HEK293 (cell line): ENCODE measurements at regions not wholly inside any gene's neighbourhood (a gene's known extent, or its start where the extent isn't known, plus 50 kb on each side); places are given as distances from the start of the nearest gene placed in this dataset.

ENCODE experiments used
- CTCF ChIA-PET: fragments of 350-600 bp; formaldehyde crosslinking; extraction: SDS; loops from one replicate; lab custom pipeline; 2021; ENCODE audit warnings: antibody characterized with exemption; lab: Yijun Ruan, JAX
- POLR2A ChIA-PET: fragments of 300-600 bp; formaldehyde crosslinking; extraction: SDS; loops from one replicate; lab custom pipeline; 2020; ENCODE audit warnings: antibody characterized with exemption, inconsistent platforms; lab: Yijun Ruan, JAX
- H3K27ac ChIP-seq: fragments of 200-500 bp; sonication (Bioruptor generic); 2 replicates; pipeline ENCODE4 v1.5.1; 2014; ENCODE audit warnings: low read depth, low read length, control low read depth, inconsistent platforms; ENCODE audit errors: extremely low read depth
- H3K36me3 ChIP-seq, 2 experiments: fragments of 200-500 bp in 1 of 2; sonication (Bioruptor generic) in 1 of 2; 1 replicate in 1 of 2; 2 replicates in 1 of 2; pipeline ENCODE4 v1.5.1; 2014 to 2017; ENCODE audit warnings: inconsistent platforms in 2 of 2, low read length in 2 of 2; ENCODE audit not compliant: control insufficient read depth in 2 of 2, insufficient read depth in 1 of 2
- H3K4me1 ChIP-seq: fragments of 200-500 bp; sonication (Bioruptor generic); 2 replicates; pipeline ENCODE4 v1.5.1; 2014; ENCODE audit warnings: mild to moderate bottlenecking, low read length, inconsistent platforms; ENCODE audit not compliant: control insufficient read depth, insufficient read depth
- H3K4me3 ChIP-seq: 2 replicates; pipeline ENCODE4 v1.5.1; 2011; ENCODE audit warnings: low read depth, mild to moderate bottlenecking, control low read depth, low read length, moderate library complexity
- H3K9me3 ChIP-seq: fragments of 200-500 bp; sonication (Bioruptor generic); 2 replicates; pipeline ENCODE4 v1.5.1; 2014; ENCODE audit warnings: low read depth, low read length, inconsistent platforms; ENCODE audit not compliant: control insufficient read depth, insufficient read depth
- GLI4 ChIP-seq: fragments of 450-650 bp; formaldehyde crosslinking; IDR thresholded peaks from 2 replicates; pipeline ENCODE4 v1.5.1; 2016; ENCODE audit warnings: missing biosample characterization, missing genetic modification characterization
- PRDM10 ChIP-seq: fragments of 450-650 bp; formaldehyde crosslinking; IDR thresholded peaks from 2 replicates; pipeline ENCODE4 v1.5.1; 2016; ENCODE audit warnings: missing biosample characterization, missing genetic modification characterization
- TSHZ1 ChIP-seq: fragments of 450-650 bp; formaldehyde crosslinking; IDR thresholded peaks from 2 replicates; pipeline ENCODE4 v1.5.1; 2016; ENCODE audit warnings: missing biosample characterization, missing genetic modification characterization, borderline replicate concordance
- YY2 ChIP-seq: fragments of 450-650 bp; formaldehyde crosslinking; IDR thresholded peaks from 2 replicates; pipeline ENCODE4 v1.5.1; 2016; ENCODE audit warnings: missing biosample characterization, missing genetic modification characterization
- ZBTB48 ChIP-seq: fragments of 450-650 bp; formaldehyde crosslinking; IDR thresholded peaks from 2 replicates; pipeline ENCODE4 v1.5.1; 2016; ENCODE audit warnings: missing biosample characterization, missing genetic modification characterization
- ZNF202 ChIP-seq: fragments of 450-650 bp; formaldehyde crosslinking; IDR thresholded peaks from 2 replicates; pipeline ENCODE4 v1.5.1; 2016; ENCODE audit warnings: missing biosample characterization, missing genetic modification characterization, borderline replicate concordance
- ZNF311 ChIP-seq: fragments of 450-650 bp; formaldehyde crosslinking; IDR thresholded peaks from 2 replicates; pipeline ENCODE4 v1.5.1; 2017; ENCODE audit warnings: missing biosample characterization, missing genetic modification characterization, borderline replicate concordance
- ZNF350 ChIP-seq: fragments of 450-650 bp; formaldehyde crosslinking; IDR thresholded peaks from 2 replicates; pipeline ENCODE4 v1.5.0; 2017; ENCODE audit warnings: missing biosample characterization, mild to moderate bottlenecking, missing genetic modification characterization
- ZNF354C ChIP-seq: fragments of 450-650 bp; formaldehyde crosslinking; IDR thresholded peaks from 2 replicates; pipeline ENCODE4 v1.5.1; 2016; ENCODE audit warnings: missing biosample characterization, missing genetic modification characterization, low read depth, borderline replicate concordance
- ZNF501 ChIP-seq: fragments of 450-650 bp; formaldehyde crosslinking; IDR thresholded peaks from 2 replicates; pipeline ENCODE4 v1.5.1; 2016; ENCODE audit warnings: missing biosample characterization, missing genetic modification characterization
- ZNF558 ChIP-seq: fragments of 450-650 bp; formaldehyde crosslinking; IDR thresholded peaks from 2 replicates; pipeline ENCODE4 v1.5.1; 2016; ENCODE audit warnings: missing biosample characterization, missing genetic modification characterization
- ZNF639 ChIP-seq: fragments of 450-650 bp; formaldehyde crosslinking; IDR thresholded peaks from 2 replicates; pipeline ENCODE4 v1.5.1; 2016; ENCODE audit warnings: missing biosample characterization, missing genetic modification characterization
- ZNF660 ChIP-seq: fragments of 450-650 bp; IDR thresholded peaks from 2 replicates; pipeline ENCODE4 v1.5.1; 2018; ENCODE audit warnings: missing biosample characterization, mild to moderate bottlenecking, missing genetic modification characterization
- ZNF76 ChIP-seq: fragments of 450-650 bp; formaldehyde crosslinking; IDR thresholded peaks from 2 replicates; pipeline ENCODE4; 2016; ENCODE audit warnings: low read depth, missing biosample characterization, missing genetic modification characterization, borderline replicate concordance
- ZNF843 ChIP-seq: fragments of 450-650 bp; formaldehyde crosslinking; IDR thresholded peaks from 2 replicates; pipeline ENCODE4 v1.5.1; 2016; ENCODE audit warnings: missing biosample characterization, missing genetic modification characterization
- ZSCAN16 ChIP-seq: fragments of 450-650 bp; formaldehyde crosslinking; IDR thresholded peaks from 2 replicates; pipeline ENCODE4 v1.5.1; 2016; ENCODE audit warnings: missing biosample characterization, missing genetic modification characterization
- ZSCAN30 ChIP-seq: fragments of 450-650 bp; IDR thresholded peaks from 2 replicates; pipeline ENCODE4 v1.5.1; 2018; ENCODE audit warnings: missing biosample characterization, mild to moderate bottlenecking, missing genetic modification characterization, moderate library complexity
- TF ChIP-seq, protein P1 (sequence below): fragments of 450-650 bp; formaldehyde crosslinking; IDR thresholded peaks from 2 replicates; pipeline ENCODE4 v1.5.1; 2016; ENCODE audit warnings: missing biosample characterization, missing genetic modification characterization
- TF ChIP-seq, protein P2 (sequence below): fragments of 450-650 bp; formaldehyde crosslinking; IDR thresholded peaks from 2 replicates; pipeline ENCODE4 v1.5.1; 2016; ENCODE audit warnings: missing biosample characterization, missing genetic modification characterization
- TF ChIP-seq, protein P3 (sequence below): fragments of 450-650 bp; formaldehyde crosslinking; IDR thresholded peaks from 2 replicates; pipeline ENCODE4 v1.5.1; 2017; ENCODE audit warnings: missing biosample characterization, missing genetic modification characterization

- ChIA-PET CTCF (interaction anchor here (0.7 to 1.7 kb wide), 4 partner anchors 14 to 180 kb away, joined by 3 to 5 read pairs (median 4); no protein-coding TSS in a partner anchor), POLR2A (interaction anchor here (1.0 to 1.4 kb wide), 3 partner anchors 23 to 255 kb away, joined by 3 to 8 read pairs (median 6); partner anchors contain the start of gene TNC)
- no peak for TF ChIP-seq ZNF76 (tag by site-specific recombination)
- no peak for TF ChIP-seq YY2 (tag by site-specific recombination)
- no peak for TF ChIP-seq ZNF501
- TF ChIP-seq PRDM10 (tag by site-specific recombination): peak; percentile 39
- TF ChIP-seq ZNF354C (tag by site-specific recombination): no peak
- no peak for TF ChIP-seq ZNF350 (tag by site-specific recombination)
- no peak for TF ChIP-seq GLI4 (tag by site-specific recombination)
- TF ChIP-seq ZNF558: peak; percentile 30; the same call in 1 of the 2 replicates
- TF ChIP-seq ZNF660 (tag by site-specific recombination): peak; percentile 61; the same call in 1 of the 2 replicates
- no peak for TF ChIP-seq ZSCAN30
- peak; percentile 89 for TF ChIP-seq ZNF639 (tag by site-specific recombination)
- TF ChIP-seq ZSCAN16 (tag by site-specific recombination): no peak
- TF ChIP-seq, protein P1, sequence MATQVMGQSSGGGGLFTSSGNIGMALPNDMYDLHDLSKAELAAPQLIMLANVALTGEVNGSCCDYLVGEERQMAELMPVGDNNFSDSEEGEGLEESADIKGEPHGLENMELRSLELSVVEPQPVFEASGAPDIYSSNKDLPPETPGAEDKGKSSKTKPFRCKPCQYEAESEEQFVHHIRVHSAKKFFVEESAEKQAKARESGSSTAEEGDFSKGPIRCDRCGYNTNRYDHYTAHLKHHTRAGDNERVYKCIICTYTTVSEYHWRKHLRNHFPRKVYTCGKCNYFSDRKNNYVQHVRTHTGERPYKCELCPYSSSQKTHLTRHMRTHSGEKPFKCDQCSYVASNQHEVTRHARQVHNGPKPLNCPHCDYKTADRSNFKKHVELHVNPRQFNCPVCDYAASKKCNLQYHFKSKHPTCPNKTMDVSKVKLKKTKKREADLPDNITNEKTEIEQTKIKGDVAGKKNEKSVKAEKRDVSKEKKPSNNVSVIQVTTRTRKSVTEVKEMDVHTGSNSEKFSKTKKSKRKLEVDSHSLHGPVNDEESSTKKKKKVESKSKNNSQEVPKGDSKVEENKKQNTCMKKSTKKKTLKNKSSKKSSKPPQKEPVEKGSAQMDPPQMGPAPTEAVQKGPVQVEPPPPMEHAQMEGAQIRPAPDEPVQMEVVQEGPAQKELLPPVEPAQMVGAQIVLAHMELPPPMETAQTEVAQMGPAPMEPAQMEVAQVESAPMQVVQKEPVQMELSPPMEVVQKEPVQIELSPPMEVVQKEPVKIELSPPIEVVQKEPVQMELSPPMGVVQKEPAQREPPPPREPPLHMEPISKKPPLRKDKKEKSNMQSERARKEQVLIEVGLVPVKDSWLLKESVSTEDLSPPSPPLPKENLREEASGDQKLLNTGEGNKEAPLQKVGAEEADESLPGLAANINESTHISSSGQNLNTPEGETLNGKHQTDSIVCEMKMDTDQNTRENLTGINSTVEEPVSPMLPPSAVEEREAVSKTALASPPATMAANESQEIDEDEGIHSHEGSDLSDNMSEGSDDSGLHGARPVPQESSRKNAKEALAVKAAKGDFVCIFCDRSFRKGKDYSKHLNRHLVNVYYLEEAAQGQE (tag by site-specific recombination): no peak
- no peak for TF ChIP-seq ZNF202
- TF ChIP-seq ZNF843 (tag by site-specific recombination): 0 out of 2 replicates have a peak, but pooled peaks have one; percentile 30
- TF ChIP-seq TSHZ1 (tag by site-specific recombination): peak; percentile 59; the same call in 1 of the 2 replicates
- TF ChIP-seq, protein P2, sequence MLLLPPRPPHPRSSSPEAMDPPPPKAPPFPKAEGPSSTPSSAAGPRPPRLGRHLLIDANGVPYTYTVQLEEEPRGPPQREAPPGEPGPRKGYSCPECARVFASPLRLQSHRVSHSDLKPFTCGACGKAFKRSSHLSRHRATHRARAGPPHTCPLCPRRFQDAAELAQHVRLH: no peak
- TF ChIP-seq, protein P3, sequence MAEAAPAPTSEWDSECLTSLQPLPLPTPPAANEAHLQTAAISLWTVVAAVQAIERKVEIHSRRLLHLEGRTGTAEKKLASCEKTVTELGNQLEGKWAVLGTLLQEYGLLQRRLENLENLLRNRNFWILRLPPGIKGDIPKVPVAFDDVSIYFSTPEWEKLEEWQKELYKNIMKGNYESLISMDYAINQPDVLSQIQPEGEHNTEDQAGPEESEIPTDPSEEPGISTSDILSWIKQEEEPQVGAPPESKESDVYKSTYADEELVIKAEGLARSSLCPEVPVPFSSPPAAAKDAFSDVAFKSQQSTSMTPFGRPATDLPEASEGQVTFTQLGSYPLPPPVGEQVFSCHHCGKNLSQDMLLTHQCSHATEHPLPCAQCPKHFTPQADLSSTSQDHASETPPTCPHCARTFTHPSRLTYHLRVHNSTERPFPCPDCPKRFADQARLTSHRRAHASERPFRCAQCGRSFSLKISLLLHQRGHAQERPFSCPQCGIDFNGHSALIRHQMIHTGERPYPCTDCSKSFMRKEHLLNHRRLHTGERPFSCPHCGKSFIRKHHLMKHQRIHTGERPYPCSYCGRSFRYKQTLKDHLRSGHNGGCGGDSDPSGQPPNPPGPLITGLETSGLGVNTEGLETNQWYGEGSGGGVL (tag by site-specific recombination): peak; percentile 21; the same call in 1 of the 2 replicates
- no peak for TF ChIP-seq ZNF311 (tag by site-specific recombination)
- no peak for TF ChIP-seq ZBTB48
Observed at GRCh38 chr9:115373000-115373709, 255.2 kb upstream of the TNC start.

More at GRCh38 chr9:115373000-115373709, 255.2 kb upstream of the TNC start:
- Histone ChIP-seq H3K4me3 (no peak overlapping the region), H3K4me1 (no peaks in the 10 kb centered on the region), H3K27ac (no peak overlapping the region; the same call in 1 of the 2 replicates), H3K36me3 (no peaks in the 10 kb centered on the region), H3K9me3 (no peaks in the 10 kb centered on the region)
